ENCODE measurements at regions not wholly inside any gene's neighbourhood (a gene's known extent, or its start where the extent isn't known, plus 50 kb on each side); places are given as distances from the start of the nearest gene placed in this dataset.
A peak's percentile ranks its signal among the peaks of the same experiment; 100 is the strongest.

DNA sequence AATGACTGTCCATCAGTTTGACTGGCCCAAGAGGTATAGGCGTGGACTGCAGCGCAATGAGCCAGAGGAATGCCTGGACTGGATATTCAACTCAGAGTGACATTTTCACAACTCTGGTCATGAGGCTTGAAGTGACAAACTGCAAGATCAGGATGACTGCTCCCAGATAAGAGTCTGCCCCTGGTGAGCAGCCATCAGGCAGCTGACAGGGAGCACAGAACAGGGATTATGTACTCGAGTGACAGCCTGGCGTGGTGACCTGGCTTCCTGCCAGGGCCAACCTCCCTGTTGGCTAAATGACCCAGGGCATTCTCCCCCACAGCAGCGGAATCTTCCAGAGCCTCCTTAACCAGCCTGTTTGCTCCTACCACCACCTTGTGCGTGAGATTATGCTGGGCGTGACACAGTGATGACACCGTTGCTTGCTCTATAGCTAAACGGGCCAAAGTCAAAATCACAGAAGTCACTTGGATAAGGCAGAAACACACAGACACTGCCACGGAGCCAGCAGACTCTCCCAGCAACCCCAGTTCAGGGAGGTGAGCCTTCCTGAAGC is 209.1 kb upstream of the JARID2 start (continued):
- TF ChIP-seq, protein P1, sequence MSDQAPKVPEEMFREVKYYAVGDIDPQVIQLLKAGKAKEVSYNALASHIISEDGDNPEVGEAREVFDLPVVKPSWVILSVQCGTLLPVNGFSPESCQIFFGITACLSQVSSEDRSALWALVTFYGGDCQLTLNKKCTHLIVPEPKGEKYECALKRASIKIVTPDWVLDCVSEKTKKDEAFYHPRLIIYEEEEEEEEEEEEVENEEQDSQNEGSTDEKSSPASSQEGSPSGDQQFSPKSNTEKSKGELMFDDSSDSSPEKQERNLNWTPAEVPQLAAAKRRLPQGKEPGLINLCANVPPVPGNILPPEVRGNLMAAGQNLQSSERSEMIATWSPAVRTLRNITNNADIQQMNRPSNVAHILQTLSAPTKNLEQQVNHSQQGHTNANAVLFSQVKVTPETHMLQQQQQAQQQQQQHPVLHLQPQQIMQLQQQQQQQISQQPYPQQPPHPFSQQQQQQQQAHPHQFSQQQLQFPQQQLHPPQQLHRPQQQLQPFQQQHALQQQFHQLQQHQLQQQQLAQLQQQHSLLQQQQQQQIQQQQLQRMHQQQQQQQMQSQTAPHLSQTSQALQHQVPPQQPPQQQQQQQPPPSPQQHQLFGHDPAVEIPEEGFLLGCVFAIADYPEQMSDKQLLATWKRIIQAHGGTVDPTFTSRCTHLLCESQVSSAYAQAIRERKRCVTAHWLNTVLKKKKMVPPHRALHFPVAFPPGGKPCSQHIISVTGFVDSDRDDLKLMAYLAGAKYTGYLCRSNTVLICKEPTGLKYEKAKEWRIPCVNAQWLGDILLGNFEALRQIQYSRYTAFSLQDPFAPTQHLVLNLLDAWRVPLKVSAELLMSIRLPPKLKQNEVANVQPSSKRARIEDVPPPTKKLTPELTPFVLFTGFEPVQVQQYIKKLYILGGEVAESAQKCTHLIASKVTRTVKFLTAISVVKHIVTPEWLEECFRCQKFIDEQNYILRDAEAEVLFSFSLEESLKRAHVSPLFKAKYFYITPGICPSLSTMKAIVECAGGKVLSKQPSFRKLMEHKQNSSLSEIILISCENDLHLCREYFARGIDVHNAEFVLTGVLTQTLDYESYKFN (CRISPR knock-in tag; conservative IDR thresholded peaks at IDR 0.05) = no peak
- no peak for TF ChIP-seq ZKSCAN5 (CRISPR knock-in tag; IDR thresholded peaks at IDR 0.05)
- no peak for TF ChIP-seq ZNF790 (CRISPR knock-in tag; IDR thresholded peaks at IDR 0.05; ENCODE audit: borderline replicate concordance)
- no peak for TF ChIP-seq FOXJ3 (CRISPR knock-in tag; IDR thresholded peaks at IDR 0.05; ENCODE audit: borderline replicate concordance)
- TF ChIP-seq KAT2B (IDR thresholded peaks at IDR 0.05; ENCODE audit: borderline replicate concordance, low read depth, low read length) = no peak
- peak; percentile 14; the same call in 1 of the 2 replicates for TF ChIP-seq FOXO1 (CRISPR knock-in tag; IDR thresholded peaks at IDR 0.05)
- no peak for TF ChIP-seq SP4 (CRISPR knock-in tag; IDR thresholded peaks at IDR 0.05)
- no peak for TF ChIP-seq ZNF431 (CRISPR knock-in tag; IDR thresholded peaks at IDR 0.05; ENCODE audit: borderline replicate concordance, low read depth)
- no peak for TF ChIP-seq SATB2 (CRISPR knock-in tag; IDR thresholded peaks at IDR 0.05)
- no peak for TF ChIP-seq ZNF614 (CRISPR knock-in tag; IDR thresholded peaks at IDR 0.05; ENCODE audit: borderline replicate concordance)
- TF ChIP-seq XBP1 (CRISPR knock-in tag; IDR thresholded peaks at IDR 0.05) = no peak
- no peak for TF ChIP-seq FOXK2 (IDR thresholded peaks at IDR 0.05)
- TF ChIP-seq ELF1 (CRISPR knock-in tag; IDR thresholded peaks at IDR 0.05) = 0 out of 2 replicates have a peak, but pooled peaks have one; percentile 13
- no peak for TF ChIP-seq NCOA5 (CRISPR knock-in tag; IDR thresholded peaks at IDR 0.05)
- TF ChIP-seq ZNF251 (CRISPR knock-in tag; IDR thresholded peaks at IDR 0.05) = no peak
- TF ChIP-seq, protein P2, sequence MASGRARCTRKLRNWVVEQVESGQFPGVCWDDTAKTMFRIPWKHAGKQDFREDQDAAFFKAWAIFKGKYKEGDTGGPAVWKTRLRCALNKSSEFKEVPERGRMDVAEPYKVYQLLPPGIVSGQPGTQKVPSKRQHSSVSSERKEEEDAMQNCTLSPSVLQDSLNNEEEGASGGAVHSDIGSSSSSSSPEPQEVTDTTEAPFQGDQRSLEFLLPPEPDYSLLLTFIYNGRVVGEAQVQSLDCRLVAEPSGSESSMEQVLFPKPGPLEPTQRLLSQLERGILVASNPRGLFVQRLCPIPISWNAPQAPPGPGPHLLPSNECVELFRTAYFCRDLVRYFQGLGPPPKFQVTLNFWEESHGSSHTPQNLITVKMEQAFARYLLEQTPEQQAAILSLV (CRISPR knock-in tag; IDR thresholded peaks at IDR 0.05; ENCODE audit: borderline replicate concordance) = no peak
- TF ChIP-seq, protein P3, sequence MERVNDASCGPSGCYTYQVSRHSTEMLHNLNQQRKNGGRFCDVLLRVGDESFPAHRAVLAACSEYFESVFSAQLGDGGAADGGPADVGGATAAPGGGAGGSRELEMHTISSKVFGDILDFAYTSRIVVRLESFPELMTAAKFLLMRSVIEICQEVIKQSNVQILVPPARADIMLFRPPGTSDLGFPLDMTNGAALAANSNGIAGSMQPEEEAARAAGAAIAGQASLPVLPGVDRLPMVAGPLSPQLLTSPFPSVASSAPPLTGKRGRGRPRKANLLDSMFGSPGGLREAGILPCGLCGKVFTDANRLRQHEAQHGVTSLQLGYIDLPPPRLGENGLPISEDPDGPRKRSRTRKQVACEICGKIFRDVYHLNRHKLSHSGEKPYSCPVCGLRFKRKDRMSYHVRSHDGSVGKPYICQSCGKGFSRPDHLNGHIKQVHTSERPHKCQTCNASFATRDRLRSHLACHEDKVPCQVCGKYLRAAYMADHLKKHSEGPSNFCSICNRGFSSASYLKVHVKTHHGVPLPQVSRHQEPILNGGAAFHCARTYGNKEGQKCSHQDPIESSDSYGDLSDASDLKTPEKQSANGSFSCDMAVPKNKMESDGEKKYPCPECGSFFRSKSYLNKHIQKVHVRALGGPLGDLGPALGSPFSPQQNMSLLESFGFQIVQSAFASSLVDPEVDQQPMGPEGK (CRISPR knock-in tag; IDR thresholded peaks at IDR 0.05) = peak; percentile 35; the same call in 1 of the 2 replicates
- no peak for TF ChIP-seq ZSCAN21 (CRISPR knock-in tag; IDR thresholded peaks at IDR 0.05; ENCODE audit: borderline replicate concordance)
- no peak for TF ChIP-seq SKI (IDR thresholded peaks at IDR 0.05; ENCODE audit: partially characterized antibody)
- no peak for TF ChIP-seq NFE2L1 (CRISPR knock-in tag; IDR thresholded peaks at IDR 0.05; ENCODE audit: borderline replicate concordance)
- TF ChIP-seq ZNF292 (CRISPR knock-in tag; IDR thresholded peaks at IDR 0.05; ENCODE audit: borderline replicate concordance, low read depth) = peak; percentile 89; the same call in 1 of the 2 replicates
- TF ChIP-seq, protein P4, sequence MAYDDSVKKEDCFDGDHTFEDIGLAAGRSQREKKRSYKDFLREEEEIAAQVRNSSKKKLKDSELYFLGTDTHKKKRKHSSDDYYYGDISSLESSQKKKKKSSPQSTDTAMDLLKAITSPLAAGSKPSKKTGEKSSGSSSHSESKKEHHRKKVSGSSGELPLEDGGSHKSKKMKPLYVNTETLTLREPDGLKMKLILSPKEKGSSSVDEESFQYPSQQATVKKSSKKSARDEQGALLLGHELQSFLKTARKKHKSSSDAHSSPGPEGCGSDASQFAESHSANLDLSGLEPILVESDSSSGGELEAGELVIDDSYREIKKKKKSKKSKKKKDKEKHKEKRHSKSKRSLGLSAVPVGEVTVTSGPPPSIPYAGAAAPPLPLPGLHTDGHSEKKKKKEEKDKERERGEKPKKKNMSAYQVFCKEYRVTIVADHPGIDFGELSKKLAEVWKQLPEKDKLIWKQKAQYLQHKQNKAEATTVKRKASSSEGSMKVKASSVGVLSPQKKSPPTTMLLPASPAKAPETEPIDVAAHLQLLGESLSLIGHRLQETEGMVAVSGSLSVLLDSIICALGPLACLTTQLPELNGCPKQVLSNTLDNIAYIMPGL (CRISPR knock-in tag; IDR thresholded peaks at IDR 0.05; ENCODE audit: borderline replicate concordance in 1 of 2, low read depth in 1 of 2) = no peak
- no peak for TF ChIP-seq NFKB2 (CRISPR knock-in tag; IDR thresholded peaks at IDR 0.05; ENCODE audit: borderline replicate concordance)

Data from HepG2 (cell line).